Activated CD8-positive, alpha-beta memory T cell treated with anti-CD3 and anti-CD28 coated beads, Interleukin-2, amount 50 U/mL, for 48 hours (primary cell): ENCODE measurements at regions not wholly inside any gene's neighbourhood (a gene's known extent, or its start where the extent isn't known, plus 50 kb on each side); places are given as distances from the start of the nearest gene placed in this dataset.

Experiments
- DNase-seq: peaks from one replicate; pipeline ENCODE4 v3.0.0-alpha.2; 2020

DNA sequence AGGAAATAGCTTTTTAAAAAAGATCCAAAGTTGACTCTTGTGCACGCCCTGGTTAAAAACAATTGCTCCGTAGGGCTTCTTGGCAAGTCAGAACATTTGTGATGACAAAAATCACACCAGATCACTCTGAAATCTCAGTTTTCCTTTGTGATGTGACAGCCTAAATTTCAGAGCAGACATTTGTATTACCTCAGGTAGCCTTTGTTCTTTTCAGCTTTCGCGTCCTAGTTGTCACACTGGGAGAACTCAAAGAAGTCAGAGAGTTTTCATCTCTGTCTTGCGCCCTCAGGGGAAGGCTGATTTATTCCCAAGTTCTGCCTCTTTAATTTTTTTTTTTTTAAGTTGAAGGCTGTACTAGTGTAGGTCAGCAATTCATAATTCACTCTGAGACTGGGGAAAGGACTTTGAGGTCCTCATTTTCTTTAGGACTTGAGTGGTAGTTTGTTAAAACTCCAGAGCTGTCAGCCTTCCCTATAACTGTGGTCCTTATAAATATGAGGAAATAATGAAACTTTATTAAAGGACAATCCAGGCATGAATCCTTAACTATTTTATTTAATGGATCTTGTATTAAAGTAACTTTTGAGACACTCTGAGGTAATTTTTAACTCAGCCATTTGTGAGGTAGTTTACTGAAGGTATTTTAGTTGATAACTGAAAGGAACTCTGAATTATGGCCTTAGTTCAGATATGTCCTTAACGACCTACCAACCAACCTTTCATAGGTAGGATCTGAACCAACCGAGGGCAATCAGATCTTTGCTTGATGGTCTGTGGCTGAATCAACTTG is 525.1 kb upstream of the FAM98A start:
- DNase-seq, result no peak

DNA sequence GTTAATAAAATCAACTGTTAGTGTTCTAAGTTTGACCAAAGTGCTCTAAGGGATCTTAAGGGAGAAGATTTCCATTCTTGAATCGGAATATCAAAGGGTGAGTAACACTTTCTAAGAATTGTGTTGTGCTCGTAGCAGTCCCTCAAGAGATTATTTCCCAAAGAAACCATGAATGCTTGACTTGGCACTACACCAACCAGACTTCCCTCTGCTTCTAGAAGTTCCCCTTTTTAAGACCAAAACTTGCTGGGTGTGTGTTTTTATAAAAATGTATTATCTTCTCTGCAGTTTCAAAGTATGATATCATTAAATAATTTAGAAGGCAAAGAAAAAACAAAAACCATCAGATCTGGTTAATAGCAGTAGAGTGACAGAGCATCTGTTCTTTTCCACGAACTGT is 522.0 kb upstream of the FAM98A start:
- DNase-seq, result no peak

DNA sequence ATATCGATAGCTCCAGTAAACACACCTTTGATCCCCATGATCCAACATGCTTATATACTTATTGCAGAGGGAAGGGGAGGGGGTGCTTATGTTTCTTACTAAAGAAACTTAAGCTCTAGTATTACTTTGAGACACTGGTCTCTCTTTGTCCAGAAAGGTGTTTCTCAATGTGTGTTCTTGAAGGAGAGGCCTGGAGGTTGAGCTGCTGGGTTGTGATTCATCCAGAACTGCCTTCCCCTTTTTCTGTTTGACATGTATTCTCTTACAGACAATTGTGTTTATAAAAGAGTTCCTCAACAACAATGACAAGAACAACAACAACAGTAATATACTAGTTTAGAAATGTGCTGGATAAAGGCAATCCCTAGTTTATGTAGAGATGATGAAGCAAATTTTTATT is 516.0 kb upstream of the FAM98A start:
- DNase-seq, result no peak

DNA sequence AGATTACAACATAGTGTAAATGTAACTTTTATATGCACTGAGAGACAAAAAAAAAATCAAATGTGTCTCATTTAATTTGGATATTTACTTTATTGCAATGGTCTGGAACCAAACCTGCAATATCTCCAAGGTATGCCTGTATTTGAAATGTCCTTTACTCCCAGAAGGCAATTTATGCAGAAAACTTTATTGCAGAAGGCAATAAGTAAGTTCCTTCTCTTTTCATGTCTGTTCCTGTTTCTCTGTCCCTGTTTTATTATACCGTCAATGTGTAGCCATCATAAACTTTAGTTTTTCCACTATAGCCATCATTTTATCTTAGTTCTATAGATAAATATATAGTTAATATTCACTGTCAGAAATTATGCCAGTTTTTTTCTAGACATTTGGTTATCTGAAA is 513.1 kb upstream of the FAM98A start:
- DNase-seq, result no peak

DNA sequence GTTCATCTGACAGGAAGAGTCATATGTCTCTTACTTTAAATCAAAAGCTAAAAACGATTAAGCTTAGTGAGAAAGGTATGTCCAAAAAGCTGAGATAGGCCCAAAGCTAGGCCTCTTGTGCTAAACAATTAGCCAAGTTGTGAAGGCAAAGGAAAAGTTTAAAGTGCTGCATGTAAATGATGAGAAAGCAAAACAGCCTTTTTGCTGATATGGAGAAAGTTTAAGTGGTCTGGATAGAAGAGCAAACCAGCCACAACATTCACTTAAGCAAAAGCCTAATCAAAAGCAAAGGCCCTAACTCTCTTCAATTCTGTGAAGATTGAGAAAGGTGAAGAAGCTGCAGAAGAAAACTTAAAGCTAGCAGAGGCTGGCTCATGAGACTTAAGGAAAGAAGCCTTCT is 511.3 kb upstream of the FAM98A start:
- DNase-seq, result no peak

DNA sequence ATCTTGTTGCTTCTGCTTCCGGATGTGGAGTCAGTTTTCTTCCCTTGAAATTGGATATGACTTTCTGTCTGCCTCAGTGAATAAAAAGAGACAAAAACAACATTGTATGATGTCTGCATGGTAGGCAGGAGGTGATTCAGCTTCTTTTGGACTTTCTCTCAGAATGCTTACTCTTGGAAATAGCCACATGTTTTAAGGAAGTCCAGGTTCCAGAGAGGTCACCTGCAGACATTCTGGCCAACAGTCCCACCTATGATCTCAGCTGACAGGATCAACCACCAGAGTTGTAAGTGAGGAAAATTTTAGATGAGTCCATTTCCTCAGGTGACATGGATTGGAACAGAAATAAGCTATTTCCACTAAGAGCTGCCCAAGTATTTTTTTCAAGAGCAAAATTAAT is 508.7 kb upstream of the FAM98A start:
- DNase-seq, result no peak

DNA sequence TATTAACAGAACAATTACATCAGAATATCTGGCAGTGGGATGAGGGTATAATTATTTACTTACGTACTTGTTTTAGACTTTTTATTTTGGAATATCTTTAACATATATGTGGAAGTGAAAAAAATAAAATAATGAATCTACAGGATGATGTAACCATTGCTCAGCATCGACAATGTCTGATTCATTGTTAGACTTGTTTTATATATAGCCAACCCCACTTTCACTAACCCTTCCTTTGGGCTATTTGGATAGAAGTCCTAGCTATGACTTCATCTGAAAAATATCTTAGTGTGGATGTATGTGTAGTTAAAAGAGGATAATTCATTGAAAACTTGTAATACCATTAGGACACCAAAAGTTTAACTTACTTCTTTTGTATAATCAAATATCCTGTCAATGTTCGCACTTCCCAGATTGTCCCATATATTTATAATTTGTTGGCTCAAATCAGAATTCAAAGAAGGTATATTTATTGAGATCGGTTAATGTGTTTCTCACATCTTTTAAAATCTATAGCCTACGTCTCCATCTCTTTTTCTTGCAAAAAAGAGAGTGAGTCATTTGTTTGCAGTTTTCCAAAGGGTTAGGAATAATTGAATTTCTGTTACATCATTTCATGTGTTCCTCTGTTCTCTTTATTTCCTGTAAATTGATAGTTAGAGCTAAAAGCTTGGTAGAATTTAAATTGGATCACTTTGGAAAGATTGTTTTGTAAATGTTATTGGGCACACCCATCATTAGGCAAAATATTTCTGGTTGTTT is 506.1 kb upstream of the FAM98A start:
- DNase-seq, result no peak

DNA sequence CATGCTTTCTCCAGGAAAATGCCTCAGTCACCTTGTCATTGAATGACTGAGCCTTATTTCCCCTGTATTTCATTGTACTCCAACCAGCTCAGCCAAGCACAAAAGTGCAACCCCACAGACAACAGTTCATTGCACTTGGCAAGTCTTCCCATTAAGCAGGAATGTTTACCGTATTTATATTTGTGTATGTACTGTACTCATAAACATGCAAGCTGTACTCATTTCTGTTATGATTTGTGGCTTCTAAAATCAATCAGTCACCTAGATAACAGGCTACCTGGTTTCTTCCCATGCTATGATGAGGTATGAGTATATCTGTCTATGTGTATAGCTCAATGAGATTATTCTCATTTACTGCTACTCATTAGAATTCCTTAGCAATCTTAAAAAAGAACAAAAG is 505.5 kb upstream of the FAM98A start:
- DNase-seq, result no peak

DNA sequence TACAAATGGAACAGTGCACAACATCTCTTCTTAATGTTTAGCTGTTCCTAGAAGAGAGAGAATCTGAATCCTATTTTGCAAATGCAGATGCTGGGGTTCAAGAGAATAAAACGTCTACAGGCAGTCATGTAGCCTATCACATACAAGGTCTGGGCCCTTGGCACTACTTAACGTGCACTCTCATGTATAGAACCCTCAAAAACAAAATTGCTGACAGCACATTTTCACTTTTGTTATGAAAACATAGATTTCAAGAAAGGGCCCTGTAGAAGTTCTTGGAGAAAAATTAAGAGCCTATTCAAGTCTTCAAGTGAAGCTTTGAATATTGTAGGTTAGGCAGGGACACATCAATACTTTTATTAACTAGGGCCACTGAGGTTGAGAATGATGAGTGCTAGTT is 504.3 kb upstream of the FAM98A start:
- no peak for DNase-seq

DNA sequence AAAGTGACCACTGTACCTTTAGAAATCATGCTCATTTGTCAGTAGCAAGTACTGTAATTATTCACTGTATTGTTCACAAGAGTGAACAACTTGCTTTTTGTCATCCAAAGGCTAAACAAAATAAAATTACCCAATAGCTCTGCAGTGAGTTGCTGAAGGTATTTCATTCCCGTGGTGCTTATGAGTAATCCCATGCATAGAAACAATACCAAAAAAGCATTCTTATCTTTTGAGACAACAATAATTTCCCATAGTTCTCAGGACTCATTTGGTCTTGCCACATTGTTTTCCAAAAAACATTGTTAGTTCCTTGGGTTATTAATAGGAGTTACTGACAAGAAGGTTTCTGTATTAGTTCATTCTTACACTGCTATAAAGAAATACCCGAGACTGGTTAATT is 503.2 kb upstream of the FAM98A start:
- DNase-seq, result no peak

DNA sequence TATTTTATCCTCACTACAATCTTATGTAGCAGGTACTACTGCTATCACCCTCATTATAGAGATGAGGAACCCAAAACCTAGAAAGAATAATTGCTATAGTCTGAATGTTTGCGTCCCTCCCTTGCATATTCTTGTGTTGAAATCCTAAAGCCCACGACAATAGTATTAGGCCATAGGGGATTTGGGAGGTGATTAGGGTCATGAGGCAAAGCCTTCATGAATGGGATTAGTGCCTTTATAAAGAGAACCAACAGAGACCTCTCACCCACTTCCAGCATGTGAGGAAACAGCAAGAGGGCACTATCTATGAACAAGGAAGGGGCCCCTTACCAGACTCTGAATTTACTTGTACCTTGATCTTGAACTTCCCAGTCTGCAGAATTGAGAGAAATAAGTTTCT is 500.3 kb upstream of the FAM98A start:
- no peak for DNase-seq

DNA sequence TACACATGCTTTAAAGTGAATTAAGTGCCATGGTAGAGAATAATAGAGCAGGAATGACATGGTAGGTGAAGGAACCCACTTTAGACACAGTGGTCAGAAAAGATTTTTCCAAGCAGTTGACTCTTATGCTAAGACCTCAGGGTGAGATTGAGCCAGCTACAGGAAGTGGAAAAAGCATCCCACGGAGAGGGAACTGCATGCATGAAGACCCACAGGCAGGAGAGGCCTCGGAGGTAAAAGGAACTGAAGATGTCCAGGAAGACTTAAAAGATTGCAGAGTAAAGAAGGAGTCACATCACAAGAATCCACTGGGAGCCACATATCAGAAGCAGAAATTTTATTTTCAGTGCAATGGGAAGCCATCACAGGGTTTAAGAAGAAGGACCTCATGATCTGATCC is 499.2 kb upstream of the FAM98A start:
- DNase-seq, result no peak

DNA sequence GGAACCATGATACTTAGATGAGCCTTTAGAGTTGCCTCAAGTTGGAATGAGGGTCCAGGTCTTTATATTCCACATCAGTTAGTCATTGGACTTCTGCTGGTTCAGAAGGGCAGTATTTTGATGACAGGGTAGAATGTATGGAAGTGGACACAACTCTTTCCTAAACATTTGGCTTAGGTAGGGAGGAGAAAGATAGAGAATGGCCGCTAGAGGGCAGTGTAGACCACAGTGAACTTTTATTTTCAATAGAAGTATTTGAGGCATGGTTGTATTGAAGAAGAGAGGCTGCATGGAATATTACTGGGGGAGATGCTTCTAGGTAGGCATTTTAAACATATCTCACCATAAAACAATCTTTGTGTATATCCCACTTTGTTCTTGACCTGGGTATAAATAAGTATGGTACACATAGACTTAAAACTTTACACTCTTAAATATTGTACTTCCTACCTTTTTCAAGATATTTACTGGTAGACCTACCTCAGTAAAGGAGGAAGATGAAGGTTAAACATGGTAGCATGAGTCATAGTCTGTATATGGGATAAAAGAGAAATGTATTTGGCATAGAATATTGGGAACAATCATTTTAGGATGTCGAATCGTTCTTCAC is 497.6 kb upstream of the FAM98A start:
- peak; percentile 57 for DNase-seq

DNA sequence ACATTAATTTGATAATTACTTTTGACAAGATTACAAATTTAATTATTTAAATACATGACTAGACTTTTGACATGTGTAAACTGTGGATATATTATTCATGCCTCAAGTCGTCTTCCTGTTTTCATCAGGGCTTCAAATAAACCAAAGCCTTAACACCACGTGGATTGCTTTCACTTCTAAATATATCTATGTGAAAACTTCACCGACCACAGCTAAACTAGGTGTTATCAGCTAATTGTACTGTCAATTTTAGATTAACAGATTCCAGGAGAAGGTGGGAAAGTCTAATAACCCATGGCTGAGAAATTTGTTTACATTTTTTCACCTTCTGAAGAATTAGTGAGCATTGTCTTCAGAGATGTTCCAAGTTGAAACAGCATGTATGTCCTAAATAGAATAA is 494.7 kb upstream of the FAM98A start:
- DNase-seq, result no peak

DNA sequence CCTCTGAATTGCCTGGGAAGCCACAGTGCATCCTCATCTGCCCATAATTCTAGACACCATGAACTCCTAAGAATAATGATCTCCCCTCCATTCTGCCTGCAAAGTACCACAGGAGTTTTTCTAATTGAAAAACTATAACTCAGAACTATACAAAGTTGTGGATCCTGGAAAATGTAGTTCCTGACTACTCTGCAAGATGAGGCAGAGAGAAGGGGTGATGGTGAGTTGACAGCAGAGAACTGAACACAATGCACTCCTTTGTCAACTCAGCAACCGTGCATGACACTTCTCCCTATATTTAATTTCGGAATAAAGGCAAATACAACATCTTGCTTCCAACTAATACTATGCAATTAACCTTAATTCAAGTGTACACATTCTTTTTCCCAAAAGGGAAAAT is 471.1 kb upstream of the FAM98A start:
- DNase-seq, result no peak

DNA sequence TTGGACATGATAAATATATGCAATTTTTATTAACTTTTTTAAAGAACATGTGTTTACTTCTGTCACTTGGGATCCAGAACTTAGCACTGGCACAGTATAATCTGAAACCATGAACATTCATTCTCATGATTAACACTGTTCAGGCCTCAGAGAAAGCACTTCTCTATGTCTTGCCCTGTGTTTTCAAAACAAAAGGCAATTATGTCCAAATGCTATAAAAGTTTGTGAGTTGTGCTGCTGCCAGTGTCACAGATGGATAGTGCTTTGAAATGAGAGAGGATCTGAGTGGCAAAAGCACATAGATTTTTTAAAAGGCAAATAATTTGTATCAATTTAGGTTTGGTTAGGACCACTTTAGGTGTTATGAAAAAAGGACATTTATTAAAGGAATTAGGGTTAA is 470.5 kb upstream of the FAM98A start:
- no peak for DNase-seq

DNA sequence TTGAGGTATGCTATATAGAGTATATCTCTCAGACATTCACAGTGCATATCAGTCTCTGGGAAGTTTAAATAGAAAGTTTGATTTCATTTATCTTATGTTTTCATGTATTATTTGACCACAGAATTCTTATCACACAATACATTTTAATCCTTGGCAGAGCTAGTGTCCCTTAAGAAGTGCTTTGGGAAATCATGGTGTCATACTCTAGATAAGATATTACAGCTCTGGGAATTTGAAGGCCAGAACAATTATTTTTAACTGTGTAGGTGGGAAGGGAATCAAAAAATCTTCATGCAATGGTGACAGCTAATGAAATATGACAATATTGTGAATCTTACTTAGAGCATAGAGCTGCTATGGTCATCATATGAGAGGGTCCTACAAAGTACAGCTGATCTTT is 451.3 kb upstream of the FAM98A start:
- DNase-seq, result no peak

DNA sequence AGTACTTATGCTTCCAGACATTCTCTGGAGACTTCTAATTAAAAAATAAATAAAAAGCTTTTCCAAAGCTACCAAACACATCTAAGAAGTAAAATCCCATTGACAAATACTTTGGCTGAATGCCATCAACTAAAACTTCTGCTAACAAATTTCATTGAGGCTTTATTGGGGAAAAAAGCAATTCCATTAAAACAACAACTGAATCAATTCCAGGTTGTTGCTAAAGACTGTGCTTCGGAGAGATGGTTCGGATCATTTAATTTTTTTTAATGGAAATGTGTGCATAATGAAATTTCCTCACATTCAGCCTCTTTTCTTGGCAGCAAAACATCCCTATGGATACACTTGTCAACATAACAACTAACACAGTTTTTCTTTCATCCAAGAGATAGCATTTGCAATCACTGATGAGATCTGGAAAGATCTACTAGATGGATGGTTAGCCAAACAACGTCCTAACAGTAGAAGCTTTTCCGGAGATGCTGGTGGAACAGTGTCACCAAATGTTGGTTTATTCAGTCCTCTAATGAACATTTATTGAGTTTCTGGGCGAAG is 446.1 kb upstream of the FAM98A start:
- no peak for DNase-seq

DNA sequence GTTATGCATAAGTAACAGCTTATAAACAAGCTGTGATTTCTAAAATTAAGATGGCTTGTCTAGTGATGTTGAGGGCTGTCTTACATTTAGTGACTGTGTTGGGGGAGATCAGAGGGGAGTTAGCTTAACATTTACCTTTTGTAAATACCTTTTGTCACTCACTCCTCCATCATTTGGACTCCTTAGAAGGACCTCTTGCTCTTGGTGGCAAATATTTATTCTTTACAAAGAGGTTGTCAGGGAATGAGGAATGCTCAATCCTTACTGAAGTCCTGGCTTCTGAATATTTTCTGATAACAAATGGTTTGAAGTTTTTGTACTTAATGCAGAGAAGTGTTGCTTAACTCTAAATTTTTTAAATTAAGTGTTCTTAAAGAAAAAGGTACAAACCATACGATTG is 438.8 kb upstream of the FAM98A start:
- DNase-seq, result no peak

DNA sequence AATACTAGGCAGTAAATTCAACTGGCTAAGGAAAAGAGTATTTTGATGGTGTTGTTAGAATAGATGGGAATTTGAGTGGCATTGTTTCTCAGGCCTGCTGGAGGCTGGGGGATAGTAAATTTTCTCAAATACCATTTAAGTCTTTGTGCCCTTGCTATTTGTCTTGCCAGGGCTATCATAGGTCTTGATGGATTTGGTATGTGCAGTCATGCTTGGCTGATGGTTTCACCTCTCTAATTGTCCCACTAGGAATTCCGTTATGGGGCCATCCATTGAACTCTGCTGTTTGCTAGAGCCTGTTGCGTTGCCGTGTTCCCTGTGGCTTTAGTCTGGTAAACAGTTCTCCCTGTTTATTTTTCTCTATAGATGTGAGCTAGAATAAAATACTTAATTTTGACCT is 438.1 kb upstream of the FAM98A start:
- DNase-seq, result no peak

DNA sequence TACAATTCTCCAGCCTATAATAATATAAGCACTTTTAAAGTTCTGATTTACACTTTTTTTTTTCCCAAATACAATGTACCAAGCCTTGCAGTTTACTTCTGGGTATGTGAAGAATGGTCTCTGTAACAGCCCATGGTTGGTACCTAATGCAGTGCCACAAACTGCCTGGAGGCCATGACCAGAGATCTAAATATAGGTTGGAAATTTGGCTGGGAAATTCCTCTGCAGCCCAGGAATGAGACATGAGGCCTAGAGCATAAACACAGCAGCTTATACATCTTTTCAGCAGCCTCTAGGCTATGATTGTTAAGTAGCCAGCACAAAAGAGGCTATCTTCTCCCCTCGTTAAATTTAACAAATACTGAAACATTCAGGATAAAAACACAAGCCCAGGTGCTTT is 432.0 kb upstream of the FAM98A start:
- DNase-seq, result no peak

DNA sequence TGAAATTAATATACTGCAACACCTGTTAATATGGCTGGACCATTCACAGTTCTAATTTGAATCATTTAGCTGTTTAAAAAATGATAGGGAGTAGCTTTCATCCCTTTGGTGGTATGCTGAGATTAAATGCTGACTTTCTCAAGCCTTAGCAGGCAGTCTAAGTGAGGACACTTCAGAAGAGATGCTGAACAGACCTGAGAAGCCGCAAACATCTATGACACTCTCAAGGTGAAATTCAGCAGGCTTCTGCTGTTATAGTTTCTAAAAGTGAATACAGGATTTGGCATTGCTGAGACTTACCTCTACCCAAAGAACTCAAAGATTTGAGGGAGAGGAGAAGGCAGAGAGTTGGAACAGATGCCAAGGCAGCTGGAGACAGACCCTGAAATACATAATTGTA is 431.2 kb upstream of the FAM98A start:
- no peak for DNase-seq

DNA sequence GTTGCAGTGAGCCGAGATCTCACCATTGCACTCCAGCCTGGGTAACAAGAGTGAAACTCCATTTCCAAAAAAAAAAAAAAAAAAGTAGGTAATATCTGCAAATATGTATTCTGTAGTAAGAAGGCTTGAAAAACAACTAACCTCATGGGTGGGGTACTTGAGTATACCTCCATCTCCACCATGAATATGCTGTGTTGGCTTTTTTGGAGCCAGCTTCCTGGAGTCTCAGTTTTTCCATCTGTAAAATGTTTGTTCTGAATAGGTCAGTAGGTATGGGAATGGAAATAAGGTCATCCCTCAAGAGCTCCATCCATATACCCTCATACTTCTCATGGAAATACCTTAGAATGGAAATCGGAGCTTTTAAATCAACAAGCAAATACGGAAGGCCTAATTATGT is 430.0 kb upstream of the FAM98A start:
- no peak for DNase-seq

DNA sequence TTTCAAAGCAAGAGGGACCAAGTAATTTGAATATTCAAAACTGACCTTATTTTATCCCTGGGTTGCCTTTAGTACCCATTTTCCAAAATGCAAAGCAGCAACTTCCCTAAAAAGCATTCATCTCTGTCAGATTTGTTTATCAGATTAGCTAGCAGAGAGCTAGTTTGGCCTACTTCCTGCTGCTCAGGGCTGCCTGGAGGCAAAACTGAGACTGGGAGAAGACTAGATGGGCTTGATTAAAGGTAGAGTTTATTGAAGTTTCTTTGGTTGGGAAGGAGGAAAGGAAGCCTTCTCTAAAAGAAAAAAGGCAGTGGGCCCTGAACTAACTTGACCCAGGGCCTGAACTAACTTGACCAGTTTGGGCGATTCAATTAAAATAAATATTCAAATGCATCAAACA is 426.1 kb upstream of the FAM98A start:
- DNase-seq, result no peak
